NOMO-1 (cell line): ENCODE measurements at regions not wholly inside any gene's neighbourhood (a gene's known extent, or its start where the extent isn't known, plus 50 kb on each side); places are given as distances from the start of the nearest gene placed in this dataset.

Source experiments
- DNase-seq, 2 experiments: peaks; one replicate each; lab custom pipeline; 2025; ENCODE audit not compliant: unreplicated experiment in 2 of 2; lab: John Stamatoyannopoulos, UW

GRCh38 chr4:153075836-153076518, 128.3 kb upstream of the TRIM2 start:
- DNase-seq = no peak

- DNase-seq = no peak
Measured at GRCh38 chr4:153076861-153077260, 127.4 kb upstream of the TRIM2 start.

GRCh38 chr4:153079857-153080391, 124.3 kb upstream of the TRIM2 start:
- DNase-seq = no peak

GRCh38 chr4:153081006-153081580, 123.2 kb upstream of the TRIM2 start:
- no peak for DNase-seq

GRCh38 chr4:153081693-153082092, 122.5 kb upstream of the TRIM2 start:
- DNase-seq = no peak

GRCh38 chr4:153082322-153083301, 121.6 kb upstream of the TRIM2 start:
- DNase-seq = peak; percentile 72 to 85

GRCh38 chr4:153083447-153083947, 120.7 kb upstream of the TRIM2 start:
- peak; percentile 71 to 73 for DNase-seq

GRCh38 chr4:153084224-153084979, 119.8 kb upstream of the TRIM2 start:
- DNase-seq = no peak

GRCh38 chr4:153084980-153085630, 119.1 kb upstream of the TRIM2 start:
- peak; percentile 57 to 69 for DNase-seq

- DNase-seq = no peak
Measured at GRCh38 chr4:153087671-153088194, 116.5 kb upstream of the TRIM2 start.

GRCh38 chr4:153089742-153090141, 114.5 kb upstream of the TRIM2 start:
- no peak for DNase-seq

GRCh38 chr4:153090181-153090580, 114.1 kb upstream of the TRIM2 start:
- DNase-seq = no peak

- DNase-seq = no peak
Measured at GRCh38 chr4:153090670-153091385, 113.4 kb upstream of the TRIM2 start.

- no peak for DNase-seq
Measured at GRCh38 chr4:153093396-153093795, 110.8 kb upstream of the TRIM2 start.

GRCh38 chr4:153093802-153094201, 110.4 kb upstream of the TRIM2 start:
- no peak for DNase-seq

GRCh38 chr4:153094435-153094834, 109.8 kb upstream of the TRIM2 start:
- no peak for DNase-seq

GRCh38 chr4:153095448-153096204, 108.6 kb upstream of the TRIM2 start:
- no peak for DNase-seq

- no peak for DNase-seq
Measured at GRCh38 chr4:153096344-153096743, 107.9 kb upstream of the TRIM2 start.
